ENCODE measurements at regions not wholly inside any gene's neighbourhood (a gene's known extent, or its start where the extent isn't known, plus 50 kb on each side); places are given as distances from the start of the nearest gene placed in this dataset.
A peak's percentile ranks its signal among the peaks of the same experiment; 100 is the strongest.

- CTCF ChIA-PET = no interaction called here
- no peak overlapping the region for H3K27ac Mint-ChIP-seq
- DNase-seq = no peak
- no peaks in the 10 kb centered on the region for H3K36me3 Mint-ChIP-seq
- no peak overlapping the region for H3K4me3 Mint-ChIP-seq
- H3K4me1 Mint-ChIP-seq = peaks cover 11% of the 10 kb centered on the region
- H3K27me3 Mint-ChIP-seq = peaks cover 80% of the 10 kb centered on the region
- H3K9me3 Mint-ChIP-seq = no peaks in the 10 kb centered on the region
Observed at GRCh38 chr1:54497338-54497737, 50.7 kb upstream of the ACOT11 start.

- H3K9me3 Mint-ChIP-seq = no peaks in the 10 kb centered on the region
- H3K27ac Mint-ChIP-seq = no peak overlapping the region
- peaks cover 73% of the 10 kb centered on the region for H3K27me3 Mint-ChIP-seq
- peaks cover 14% of the 10 kb centered on the region for H3K4me1 Mint-ChIP-seq
- no peaks in the 10 kb centered on the region for H3K36me3 Mint-ChIP-seq
- H3K4me3 Mint-ChIP-seq = no peak overlapping the region
- DNase-seq = no peak
- CTCF ChIA-PET = no interaction called here
Observed at GRCh38 chr1:54495954-54496353, 52.1 kb upstream of the ACOT11 start.

- H3K27ac Mint-ChIP-seq = no peak overlapping the region
- H3K9me3 Mint-ChIP-seq = no peaks in the 10 kb centered on the region
- H3K4me1 Mint-ChIP-seq = peaks cover 18% of the 10 kb centered on the region
- DNase-seq = no peak
- peaks cover 60% of the 10 kb centered on the region for H3K27me3 Mint-ChIP-seq
- H3K4me3 Mint-ChIP-seq = no peak overlapping the region
- H3K36me3 Mint-ChIP-seq = no peaks in the 10 kb centered on the region
- CTCF ChIA-PET = interaction anchor here (0.7 kb wide), 1 partner anchor 81 kb away, joined by 3 read pairs; no protein-coding TSS in a partner anchor
Observed at GRCh38 chr1:54493608-54494007, 54.4 kb upstream of the ACOT11 start.

- Mint-ChIP-seq H3K4me3 (peak overlapping the region; percentile 13), H3K4me1 (peaks cover 38% of the 10 kb centered on the region), H3K27me3 (peaks cover 59% of the 10 kb centered on the region), H3K36me3 (no peaks in the 10 kb centered on the region), H3K9me3 (no peaks in the 10 kb centered on the region), H3K27ac (no peak overlapping the region)
- CTCF ChIA-PET = interaction anchor here (1.1 to 4.4 kb wide), 9 partner anchors 9 to 420 kb away, joined by 3 to 23 read pairs (median 6); partner anchors contain the start of gene TTC22
- DNase-seq = peak; percentile 54
Observed at GRCh38 chr1:54490361-54491248, 57.4 kb upstream of the ACOT11 start.

GRCh38 chr1:54489627-54490250, 58.3 kb upstream of the ACOT11 start:
- Mint-ChIP-seq H3K4me3 (peak overlapping the region; percentile 83), H3K4me1 (peaks cover 45% of the 10 kb centered on the region), H3K27me3 (peaks cover 65% of the 10 kb centered on the region), H3K9me3 (no peaks in the 10 kb centered on the region), H3K27ac (peak overlapping the region; percentile 54), H3K36me3 (no peaks in the 10 kb centered on the region)
- CTCF ChIA-PET = interaction anchor here (0.6 to 4.4 kb wide), 32 partner anchors 10 to 719 kb away, joined by 3 to 23 read pairs (median 4); partner anchors contain the start of genes SSBP3 and TTC22
- DNase-seq = no peak

- Mint-ChIP-seq H3K27me3 (peaks cover 66% of the 10 kb centered on the region), H3K9me3 (no peaks in the 10 kb centered on the region), H3K4me1 (peaks cover 46% of the 10 kb centered on the region), H3K4me3 (peak overlapping the region; percentile 83), H3K27ac (peak overlapping the region; percentile 76), H3K36me3 (no peaks in the 10 kb centered on the region)
- CTCF ChIA-PET = interaction anchor here (0.6 to 4.4 kb wide), 36 partner anchors 11 to 718 kb away, joined by 3 to 23 read pairs (median 4); partner anchors contain the start of genes SSBP3 and TTC22
- peak; percentile 69 for DNase-seq
Observed at GRCh38 chr1:54488779-54489626, 59.0 kb upstream of the ACOT11 start.

- DNase-seq = peak; percentile 84
- H3K27ac Mint-ChIP-seq = no peak overlapping the region
- no peaks in the 10 kb centered on the region for H3K36me3 Mint-ChIP-seq
- peaks cover 61% of the 10 kb centered on the region for H3K27me3 Mint-ChIP-seq
- H3K9me3 Mint-ChIP-seq = no peaks in the 10 kb centered on the region
- CTCF ChIA-PET = interaction anchor here (0.6 to 3.5 kb wide), 15 partner anchors 11 to 609 kb away, joined by 3 to 23 read pairs (median 7); partner anchors contain the start of gene SSBP3
- peaks cover 46% of the 10 kb centered on the region for H3K4me1 Mint-ChIP-seq
- peak overlapping the region; percentile 83 for H3K4me3 Mint-ChIP-seq
Observed at GRCh38 chr1:54488065-54488750, 59.8 kb upstream of the ACOT11 start.

GRCh38 chr1:54487571-54488050, 60.4 kb upstream of the ACOT11 start:
- H3K4me3 Mint-ChIP-seq = peak overlapping the region; percentile 83
- H3K9me3 Mint-ChIP-seq = no peaks in the 10 kb centered on the region
- H3K27me3 Mint-ChIP-seq = peaks cover 55% of the 10 kb centered on the region
- no peaks in the 10 kb centered on the region for H3K36me3 Mint-ChIP-seq
- CTCF ChIA-PET = interaction anchor here (0.9 to 3.5 kb wide), 5 partner anchors 10 to 306 kb away, joined by 3 to 23 read pairs (median 7); no protein-coding TSS in a partner anchor
- DNase-seq = no peak
- H3K27ac Mint-ChIP-seq = peak overlapping the region; percentile 84
- peaks cover 46% of the 10 kb centered on the region for H3K4me1 Mint-ChIP-seq

GRCh38 chr1:54486907-54487306, 61.1 kb upstream of the ACOT11 start:
- Mint-ChIP-seq H3K4me3 (peak overlapping the region; percentile 83), H3K4me1 (peaks cover 48% of the 10 kb centered on the region)

GRCh38 chr1:54485416-54485815, 62.6 kb upstream of the ACOT11 start:
- DNase-seq = no peak

More at GRCh38 chr1:54486907-54487306, 61.1 kb upstream of the ACOT11 start:
- Mint-ChIP-seq H3K27ac (no peak overlapping the region), H3K9me3 (no peaks in the 10 kb centered on the region), H3K27me3 (peaks cover 54% of the 10 kb centered on the region), H3K36me3 (no peaks in the 10 kb centered on the region)
- CTCF ChIA-PET = interaction anchor here (0.7 to 2.0 kb wide), 7 partner anchors 10 to 364 kb away, joined by 3 to 7 read pairs (median 3); no protein-coding TSS in a partner anchor
- no peak for DNase-seq

GRCh38 chr1:54483875-54484437, 64.1 kb upstream of the ACOT11 start:
- peaks cover 61% of the 10 kb centered on the region for H3K4me1 Mint-ChIP-seq
- no peak overlapping the region for H3K27ac Mint-ChIP-seq
- CTCF ChIA-PET = interaction anchor here (0.6 to 1.8 kb wide), 2 partner anchors 79 to 302 kb away, joined by 3 to 6 read pairs; no protein-coding TSS in a partner anchor

More at GRCh38 chr1:54485416-54485815, 62.6 kb upstream of the ACOT11 start:
- CTCF ChIA-PET = no interaction called here
- Mint-ChIP-seq H3K27ac (no peak overlapping the region), H3K9me3 (no peaks in the 10 kb centered on the region), H3K36me3 (no peaks in the 10 kb centered on the region), H3K4me1 (peaks cover 56% of the 10 kb centered on the region), H3K4me3 (no peak overlapping the region), H3K27me3 (peaks cover 44% of the 10 kb centered on the region)

GRCh38 chr1:54481201-54481884, 66.7 kb upstream of the ACOT11 start:
- Mint-ChIP-seq H3K9me3 (no peaks in the 10 kb centered on the region), H3K27ac (peak overlapping the region; percentile 68), H3K4me3 (no peak overlapping the region), H3K27me3 (peaks cover 33% of the 10 kb centered on the region), H3K36me3 (no peaks in the 10 kb centered on the region), H3K4me1 (peaks cover 66% of the 10 kb centered on the region)
- CTCF ChIA-PET = no interaction called here
- DNase-seq = no peak

More at GRCh38 chr1:54483875-54484437, 64.1 kb upstream of the ACOT11 start:
- Mint-ChIP-seq H3K4me3 (no peak overlapping the region), H3K27me3 (peaks cover 49% of the 10 kb centered on the region), H3K9me3 (no peaks in the 10 kb centered on the region), H3K36me3 (no peaks in the 10 kb centered on the region)
- no peak for DNase-seq

Measured in activated naive CD4-positive, alpha-beta T cell treated with anti-CD3 and anti-CD28 coated beads, Interleukin-2, amount 10 ng/mL, durations not matched to agents 7 days and 5 days (primary cell).